NOMO-1 treated with DMSO at 0.1 percent for 48 hours (cell line): ENCODE measurements at regions not wholly inside any gene's neighbourhood (a gene's known extent, or its start where the extent isn't known, plus 50 kb on each side); places are given as distances from the start of the nearest gene placed in this dataset.

Experiments
- DNase-seq: peaks from one replicate; lab custom pipeline; 2025; ENCODE audit not compliant: unreplicated experiment; lab: John Stamatoyannopoulos, UW

GRCh38 chr6:22236626-22237414 lies 60.0 kb downstream of the PRL start:
- no peak for DNase-seq
